ENCODE measurements at regions not wholly inside any gene's neighbourhood (a gene's known extent, or its start where the extent isn't known, plus 50 kb on each side); places are given as distances from the start of the nearest gene placed in this dataset.

- no peak overlapping the region for H3K27ac ChIP-seq (ENCODE audit: low read depth, low read length)
- no peak overlapping the region for H4K8ac ChIP-seq (ENCODE audit: extremely low read depth, insufficient read depth, low read length)
- H2AK5ac ChIP-seq (ENCODE audit: low read depth, low read length): no peak overlapping the region
- no peak overlapping the region for H3K4me3 ChIP-seq (ENCODE audit: extremely low read depth in 1 of 4, insufficient read depth in 2 of 4, low read depth in 3 of 4, low read length in 4 of 4)
- no peak for FAIRE-seq
- no peak overlapping the region for H2BK15ac ChIP-seq (ENCODE audit: low read length)
- no peaks in the 10 kb centered on the region; the same call in 1 of the 2 replicates for H3K23me2 ChIP-seq (ENCODE audit: low read depth, low read length)
- H3K79me1 ChIP-seq (ENCODE audit: low read depth, low read length): no peaks in the 10 kb centered on the region
- H3K9me3 ChIP-seq (ENCODE audit: insufficient read depth in 2 of 2, low read depth in 1 of 2, low read length in 1 of 2): 0 out of 4 replicates have a peak, but pooled peaks cover 0 to 3% of the 10 kb centered on the region in 2 experiments
- no peaks in the 10 kb centered on the region for H3K27me3 ChIP-seq (replicated peaks in 1 of 4; ENCODE audit: control insufficient read depth in 3 of 4, extremely low read depth in 1 of 4, insufficient read depth in 3 of 4, low read length in 3 of 4)
- WGBS, 2 experiments (ENCODE audit: extremely low coverage in 1 of 2, insufficient coverage in 1 of 2, insufficient read length in 1 of 2, insufficient replicate concordance in 2 of 2, low coverage in 1 of 2, low lambda C conversion rate in 2 of 2, missing lambda C conversion rate in 1 of 2): 91% methylated on average over 7 of the region's 7 CpGs; no CpG with 5 or more reads in 1 of the 2 experiments
- no peaks in the 10 kb centered on the region for H4K20me1 ChIP-seq (replicated peaks in 1 of 2; ENCODE audit: control insufficient read depth in 1 of 2, insufficient read depth in 2 of 2, low read length in 2 of 2)
- H3K14ac ChIP-seq (ENCODE audit: insufficient read length): no peak overlapping the region
- no peak overlapping the region for H3K56ac ChIP-seq (replicated peaks; ENCODE audit: insufficient read length, low read depth, low read length)
- no peak overlapping the region for H2AFZ ChIP-seq (ENCODE audit: low read length)
- no peak overlapping the region for H3K9ac ChIP-seq (replicated peaks in 1 of 4; ENCODE audit: extremely low read depth in 1 of 4, low read depth in 3 of 4, low read length in 3 of 4)
- H2BK12ac ChIP-seq (ENCODE audit: low read depth, low read length): no peak overlapping the region
- no peaks in the 10 kb centered on the region for H3K36me3 ChIP-seq (ENCODE audit: control insufficient read depth in 2 of 4, insufficient read depth in 4 of 4, low read length in 3 of 4)
- no peak overlapping the region for H4K5ac ChIP-seq (ENCODE audit: insufficient read length, low read depth, low read length)
- H3K18ac ChIP-seq (ENCODE audit: extremely low read depth, low read length): no peak overlapping the region
- no peak overlapping the region for H2BK120ac ChIP-seq (replicated peaks; ENCODE audit: low read depth, low read length)
- no peak overlapping the region for H3K4me2 ChIP-seq (ENCODE audit: insufficient read depth in 1 of 2, low read depth in 2 of 2, low read length in 2 of 2)
- no peak overlapping the region for H3K4ac ChIP-seq (replicated peaks; ENCODE audit: insufficient read length, low read depth, low read length)
- DNase-seq (ENCODE audit: low read depth in 1 of 2, low spot score in 2 of 2): no peak
- no peak overlapping the region for H4K91ac ChIP-seq (replicated peaks; ENCODE audit: insufficient read length, low read length)
- no peak overlapping the region for H3K23ac ChIP-seq (ENCODE audit: insufficient read length)
- no peaks in the 10 kb centered on the region for H3K79me2 ChIP-seq (ENCODE audit: control insufficient read depth in 1 of 2, insufficient read depth in 2 of 2, low read length in 2 of 2)
- H3K4me1 ChIP-seq (replicated peaks in 1 of 4; ENCODE audit: control insufficient read depth in 3 of 4, insufficient read depth in 4 of 4, low read length in 3 of 4): no peaks in the 10 kb centered on the region
- no peak overlapping the region for H2BK5ac ChIP-seq (ENCODE audit: low read depth, low read length)
- CTCF ChIA-PET (ENCODE audit: partially characterized antibody): no interaction called here
- H2BK20ac ChIP-seq (ENCODE audit: low read length): no peak overlapping the region
- POLR2A ChIA-PET (ENCODE audit: partially characterized antibody): no interaction called here
- no peak for TF ChIP-seq SIRT6 (IDR thresholded peaks at IDR 0.05; ENCODE audit: low read length)
- no peak for TF ChIP-seq ATF2 (IDR thresholded peaks at IDR 0.05; ENCODE audit: low read length)
- no peak for TF ChIP-seq JUND (IDR thresholded peaks at IDR 0.05; ENCODE audit: low read length)
- no peak for TF ChIP-seq TCF12 (IDR thresholded peaks at IDR 0.05; ENCODE audit: low read depth, low read length)
- TF ChIP-seq CBX8 (IDR thresholded peaks at IDR 0.05; ENCODE audit: borderline replicate concordance, low read depth, low read length): no peak
- TF ChIP-seq, protein P1, sequence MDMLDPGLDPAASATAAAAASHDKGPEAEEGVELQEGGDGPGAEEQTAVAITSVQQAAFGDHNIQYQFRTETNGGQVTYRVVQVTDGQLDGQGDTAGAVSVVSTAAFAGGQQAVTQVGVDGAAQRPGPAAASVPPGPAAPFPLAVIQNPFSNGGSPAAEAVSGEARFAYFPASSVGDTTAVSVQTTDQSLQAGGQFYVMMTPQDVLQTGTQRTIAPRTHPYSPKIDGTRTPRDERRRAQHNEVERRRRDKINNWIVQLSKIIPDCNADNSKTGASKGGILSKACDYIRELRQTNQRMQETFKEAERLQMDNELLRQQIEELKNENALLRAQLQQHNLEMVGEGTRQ (IDR thresholded peaks at IDR 0.05; ENCODE audit: low read length): no peak
- no peak for TF ChIP-seq BRCA1 (IDR thresholded peaks at IDR 0.05; ENCODE audit: low read depth, low read length)
- TF ChIP-seq KDM5A (IDR thresholded peaks at IDR 0.05; ENCODE audit: low read length): no peak
- no peak for TF ChIP-seq CBX5 (IDR thresholded peaks at IDR 0.05; ENCODE audit: low read depth, low read length)
- TF ChIP-seq HDAC6 (IDR thresholded peaks at IDR 0.05; ENCODE audit: low read depth, low read length): no peak
- TF ChIP-seq RXRA (IDR thresholded peaks at IDR 0.05; ENCODE audit: insufficient read depth, low read depth, low read length): no peak
Measured at GRCh38 chr9:81416476-81417298, 272.7 kb downstream of the TLE1 start.
